ENCODE measurements at regions not wholly inside any gene's neighbourhood (a gene's known extent, or its start where the extent isn't known, plus 50 kb on each side); places are given as distances from the start of the nearest gene placed in this dataset.

- DNase-seq: no peak
Observed at GRCh38 chr10:90130321-90131086, 429.1 kb downstream of the KIF20B start.

GRCh38 chr10:90133606-90134005 lies 432.2 kb downstream of the KIF20B start:
- no peak for DNase-seq

- DNase-seq: peak; percentile 23 to 26
Observed at GRCh38 chr10:90136731-90137316, 435.4 kb downstream of the KIF20B start.

- DNase-seq: no peak
Observed at GRCh38 chr10:90138844-90139243, 437.5 kb downstream of the KIF20B start.

GRCh38 chr10:90141791-90142190 lies 440.4 kb downstream of the KIF20B start:
- no peak for DNase-seq

- no peak for DNase-seq
Observed at GRCh38 chr10:90143937-90144336, 442.5 kb downstream of the KIF20B start.

- DNase-seq: no peak
Observed at GRCh38 chr10:90148116-90148855, 446.9 kb downstream of the KIF20B start.

- DNase-seq: no peak
Observed at GRCh38 chr10:90149563-90149962, 448.2 kb downstream of the KIF20B start.

- DNase-seq: no peak
Observed at GRCh38 chr10:90162271-90162853, 461.0 kb downstream of the KIF20B start.

GRCh38 chr10:90167174-90168064 lies 466.0 kb downstream of the KIF20B start:
- DNase-seq: no peak

GRCh38 chr10:90168244-90168643 lies 466.9 kb downstream of the KIF20B start:
- no peak for DNase-seq

- DNase-seq: no peak
Observed at GRCh38 chr10:90171014-90171722, 469.8 kb downstream of the KIF20B start.

GRCh38 chr10:90174531-90174930 lies 473.1 kb downstream of the KIF20B start:
- DNase-seq: no peak

- no peak for DNase-seq
Observed at GRCh38 chr10:90175161-90175681, 473.8 kb downstream of the KIF20B start.

GRCh38 chr10:90179696-90180407 lies 478.5 kb downstream of the KIF20B start:
- no peak for DNase-seq

GRCh38 chr10:90180886-90181691 lies 479.7 kb downstream of the KIF20B start:
- no peak for DNase-seq

GRCh38 chr10:90192825-90193224 lies 491.4 kb downstream of the KIF20B start:
- no peak for DNase-seq

GRCh38 chr10:90193240-90193985 lies 492.0 kb downstream of the KIF20B start:
- DNase-seq: no peak

GRCh38 chr10:90195288-90195840 lies 494.0 kb downstream of the KIF20B start:
- no peak for DNase-seq

Measured in activated T-cell treated with anti-CD3 and anti-CD28 coated beads, Interleukin-2, amount 50 U/mL, for 48 hours (primary cell).